Epithelial cell of prostate (primary cell): ENCODE measurements at regions not wholly inside any gene's neighbourhood (a gene's known extent, or its start where the extent isn't known, plus 50 kb on each side); places are given as distances from the start of the nearest gene placed in this dataset.
A peak's percentile ranks its signal among the peaks of the same experiment; 100 is the strongest.

Experiments used
- DNase-seq: peaks from one replicate; pipeline ENCODE4 v3.0.0-alpha.2; 2011; ENCODE audit warnings: low read depth, low spot score
- H3K27ac ChIP-seq: fragments of 450-650 bp; 2 replicates; pipeline ENCODE4 v1.5.1; 2017; ENCODE audit warnings: mild to moderate bottlenecking

DNA sequence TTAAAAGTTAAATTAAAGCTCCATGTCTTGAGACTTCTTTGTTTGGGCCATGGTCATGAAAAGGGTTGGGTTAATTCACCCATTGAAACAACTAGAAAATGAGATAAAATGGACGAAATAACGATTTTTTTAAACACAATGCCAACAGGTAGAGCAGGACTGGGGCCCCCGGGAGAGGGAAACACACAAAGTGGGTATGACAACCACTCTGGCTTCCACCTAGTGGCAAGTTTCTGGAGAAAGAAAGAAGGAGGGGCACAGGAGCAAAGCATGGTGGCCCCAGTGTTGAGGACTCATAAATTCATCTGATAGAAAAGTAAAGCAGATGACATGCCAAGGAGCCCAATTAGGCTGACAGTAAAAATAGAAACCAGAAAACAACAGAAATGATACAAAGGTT, 68.4 kb downstream of the MYEOV start:
- no peak for DNase-seq
- no peak overlapping the region for H3K27ac ChIP-seq

DNA sequence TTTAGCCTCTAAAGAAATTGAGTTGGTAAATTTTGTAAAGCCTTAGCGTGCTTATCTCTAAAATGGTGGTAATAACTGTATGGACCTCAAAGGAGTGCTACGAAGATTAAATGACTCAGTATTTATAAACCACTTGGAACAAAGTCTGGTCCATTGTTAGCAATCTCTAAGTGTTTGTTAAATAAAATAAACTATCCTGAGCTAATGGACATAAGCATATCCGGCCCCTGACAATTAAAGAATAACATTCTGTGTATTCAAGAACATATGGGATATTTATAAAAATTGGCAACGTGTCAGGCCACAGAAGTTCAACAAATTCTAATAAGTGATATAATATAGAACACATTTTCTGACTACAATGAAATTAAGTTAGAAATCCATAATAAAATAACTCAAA, 71.0 kb downstream of the MYEOV start:
- H3K27ac ChIP-seq, result no peak overlapping the region
- DNase-seq, result no peak

DNA sequence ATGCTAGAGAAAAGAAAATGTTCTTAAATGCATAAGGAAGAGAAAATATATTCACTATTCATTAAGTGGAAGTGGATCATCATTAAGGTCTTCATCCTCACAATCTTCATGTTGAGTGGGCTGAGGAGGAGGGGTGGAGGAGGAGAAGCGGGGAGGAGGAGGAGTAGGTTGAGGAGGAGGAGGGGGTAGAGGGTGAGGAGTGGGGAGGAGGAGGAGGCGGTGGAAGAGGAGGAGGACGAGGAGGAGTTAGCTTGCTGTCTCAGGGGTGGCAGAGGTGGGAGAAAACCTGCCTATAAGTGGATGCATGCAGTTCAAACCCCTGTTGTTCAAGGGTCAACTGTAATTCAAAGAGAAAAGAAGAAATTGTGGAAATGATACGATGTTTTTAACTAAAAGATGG, 71.6 kb downstream of the MYEOV start:
- DNase-seq, result no peak
- H3K27ac ChIP-seq, result no peak overlapping the region

DNA sequence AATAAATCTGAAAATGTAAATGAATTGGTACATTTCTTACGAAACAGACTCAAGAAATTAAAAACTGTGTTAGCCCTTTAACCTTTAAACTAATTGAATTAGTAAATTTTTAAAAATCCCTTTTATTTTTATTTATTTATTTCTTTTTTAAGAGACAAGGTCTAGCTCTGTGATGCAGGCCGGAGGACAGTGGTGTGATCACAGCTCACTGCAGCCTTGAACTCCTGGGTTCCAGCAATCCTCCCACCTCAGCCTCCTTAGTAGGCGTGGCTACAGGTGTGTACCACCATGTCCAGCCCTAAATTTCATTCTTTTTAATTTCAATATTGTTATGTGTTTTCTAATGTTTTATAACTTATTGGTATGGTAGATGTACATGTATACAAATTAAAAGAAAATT, 72.6 kb downstream of the MYEOV start:
- DNase-seq, result no peak
- H3K27ac ChIP-seq, result no peak overlapping the region

DNA sequence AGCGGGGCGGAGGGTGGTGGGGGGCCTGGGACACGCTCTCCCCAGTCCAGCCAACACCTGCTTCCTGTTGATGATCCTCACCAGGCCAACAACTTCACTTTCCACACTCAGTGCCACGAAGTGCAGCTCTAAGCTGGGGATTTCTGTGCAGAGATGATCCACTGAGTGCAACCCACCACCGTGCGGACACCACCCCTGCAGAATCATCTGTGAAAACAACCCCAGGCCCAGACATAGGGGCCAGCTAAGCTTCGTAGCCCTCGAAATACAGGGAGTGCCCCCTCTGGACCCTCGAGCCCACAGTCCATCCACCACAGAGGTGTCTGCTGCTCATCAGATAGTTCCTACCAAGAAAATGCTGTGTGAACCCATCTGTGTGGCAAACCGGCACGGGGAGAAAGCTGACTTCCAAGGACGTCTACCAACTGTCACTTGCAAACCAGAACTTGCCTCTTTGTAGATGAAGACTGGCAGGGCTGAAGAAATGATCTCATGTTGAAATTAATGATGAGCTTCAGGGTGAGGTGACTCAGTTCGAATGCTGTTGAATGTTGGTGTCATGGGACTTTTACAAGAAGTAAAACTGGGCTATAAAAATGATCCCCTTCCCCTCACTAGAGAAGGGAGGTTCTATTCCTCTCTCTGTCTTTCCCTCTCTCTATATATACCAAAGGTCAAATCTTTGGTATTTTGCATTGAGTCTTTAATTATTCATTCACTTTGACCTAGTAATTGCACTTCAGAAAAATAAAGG, 73.4 kb downstream of the MYEOV start:
- no peak for DNase-seq
- no peak overlapping the region for H3K27ac ChIP-seq

DNA sequence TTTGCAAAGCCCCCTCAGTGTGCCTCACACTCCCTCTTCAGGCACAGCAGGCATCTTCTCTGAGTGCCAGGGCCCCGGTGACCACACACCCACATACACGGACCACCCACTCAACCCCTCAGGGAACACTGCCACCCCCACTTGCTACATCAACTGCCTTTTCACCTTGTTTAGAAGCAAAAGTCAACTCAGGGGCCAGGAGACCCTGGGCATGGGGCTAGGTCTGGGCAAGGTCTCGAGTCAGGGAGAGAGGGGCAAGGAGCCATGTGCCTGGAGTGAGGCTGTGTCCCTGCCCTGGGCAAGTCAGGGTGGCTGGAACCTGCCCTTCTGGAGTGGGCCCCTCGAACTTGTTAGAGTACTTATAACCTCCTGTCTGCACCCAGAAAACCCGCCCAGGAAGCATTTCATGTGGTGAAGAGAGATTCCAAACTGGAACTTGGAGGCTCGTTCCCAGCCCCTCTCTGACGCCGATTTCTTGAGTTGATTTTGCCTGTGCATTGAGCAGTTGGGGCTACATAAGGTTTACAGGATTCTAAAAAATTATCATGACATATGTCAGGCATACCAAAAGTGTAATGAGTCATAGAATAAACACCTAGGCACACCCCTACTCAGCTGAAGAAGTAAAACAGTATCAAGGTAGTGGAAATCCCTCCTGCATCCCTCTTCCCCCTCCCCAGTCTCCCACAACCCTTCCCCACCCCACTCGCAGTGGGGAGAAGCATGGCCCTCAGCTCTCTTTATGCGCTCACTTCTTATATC, 74.3 kb downstream of the MYEOV start:
- H3K27ac ChIP-seq, result no peak overlapping the region
- no peak for DNase-seq

DNA sequence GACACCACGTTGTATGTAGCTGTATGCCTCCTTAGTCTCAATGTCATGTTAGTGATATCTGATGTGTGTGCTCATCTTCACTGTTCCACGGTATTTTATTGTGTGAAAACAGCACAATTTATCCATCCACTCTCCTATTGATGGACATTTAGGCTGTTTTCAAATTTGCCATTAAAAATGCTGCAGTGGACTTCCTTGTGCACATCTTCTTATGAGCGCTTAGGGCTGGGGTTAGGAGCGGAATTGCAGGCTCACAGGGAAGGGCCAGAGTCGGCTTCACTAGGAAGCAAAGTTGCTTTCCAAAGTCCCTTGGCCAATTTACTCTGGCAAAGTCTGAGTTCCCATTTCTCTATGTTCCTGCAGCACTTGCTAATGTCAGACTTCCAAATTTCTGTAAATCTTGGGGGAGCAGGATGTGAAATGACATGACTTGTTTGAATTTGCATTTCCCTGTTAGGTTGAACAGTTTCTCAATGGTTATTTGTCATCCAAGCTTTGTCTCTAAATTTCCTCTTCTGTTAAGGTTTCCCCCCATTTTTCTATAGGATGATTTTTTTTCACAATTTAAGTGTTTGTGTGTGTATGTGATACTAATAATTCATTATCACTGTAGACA, 75.4 kb downstream of the MYEOV start:
- no peak overlapping the region for H3K27ac ChIP-seq
- no peak for DNase-seq

DNA sequence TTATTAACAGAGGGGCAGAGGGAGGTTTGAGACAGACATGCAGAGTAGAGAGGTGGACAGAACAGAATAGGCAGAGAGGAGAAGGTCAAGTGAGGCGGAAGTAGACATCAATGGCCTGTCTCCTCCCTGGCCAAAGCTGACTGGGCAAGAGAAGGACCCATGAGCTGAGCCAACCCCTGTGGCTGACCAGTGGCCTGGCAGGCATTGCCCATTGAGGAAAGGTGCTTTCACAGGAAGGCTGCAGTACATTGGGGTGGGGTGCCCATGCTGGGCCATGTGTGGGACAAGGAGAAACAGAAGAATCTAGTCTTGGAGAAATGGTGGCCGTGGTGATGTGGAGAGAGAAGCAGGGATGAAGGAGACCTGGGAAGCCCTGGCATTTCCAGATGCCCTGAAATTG, 76.0 kb downstream of the MYEOV start:
- no peak overlapping the region for H3K27ac ChIP-seq
- DNase-seq, result no peak

DNA sequence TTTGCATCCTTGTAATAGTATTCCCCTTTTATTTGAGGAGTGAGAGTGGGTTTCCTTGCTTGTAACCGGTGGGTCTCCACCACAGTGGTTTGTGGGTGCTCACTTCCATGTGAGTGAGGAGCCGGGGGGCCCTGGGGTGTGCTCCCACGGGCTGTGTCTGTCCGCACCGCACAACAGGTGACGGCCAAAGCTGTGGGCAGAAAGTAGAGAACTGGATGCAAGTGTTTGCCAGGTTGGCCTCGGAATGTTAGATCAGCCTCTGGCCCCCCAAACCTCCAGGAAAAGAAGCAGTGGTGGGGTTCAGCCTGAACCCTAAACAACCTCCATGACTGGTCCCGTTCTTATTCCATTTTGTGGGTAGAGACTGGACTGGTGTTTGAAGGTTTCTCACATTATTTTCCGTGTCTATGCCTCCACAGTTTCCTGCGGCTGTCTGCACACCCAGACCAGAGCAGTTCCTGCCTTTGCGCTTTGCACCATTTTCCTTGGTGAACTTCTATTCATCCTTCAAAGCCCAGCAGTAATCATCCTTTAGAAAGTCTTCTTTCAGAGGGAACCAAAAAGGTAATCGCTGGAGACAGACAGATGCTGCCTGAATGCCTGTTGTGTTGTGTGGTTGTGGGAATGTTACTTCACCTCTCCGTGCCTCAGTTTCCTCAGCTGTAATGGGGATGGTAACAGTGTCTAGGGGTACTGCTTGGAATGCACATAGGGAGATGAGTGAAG, 77.2 kb downstream of the MYEOV start:
- no peak for DNase-seq
- H3K27ac ChIP-seq, result no peak overlapping the region

DNA sequence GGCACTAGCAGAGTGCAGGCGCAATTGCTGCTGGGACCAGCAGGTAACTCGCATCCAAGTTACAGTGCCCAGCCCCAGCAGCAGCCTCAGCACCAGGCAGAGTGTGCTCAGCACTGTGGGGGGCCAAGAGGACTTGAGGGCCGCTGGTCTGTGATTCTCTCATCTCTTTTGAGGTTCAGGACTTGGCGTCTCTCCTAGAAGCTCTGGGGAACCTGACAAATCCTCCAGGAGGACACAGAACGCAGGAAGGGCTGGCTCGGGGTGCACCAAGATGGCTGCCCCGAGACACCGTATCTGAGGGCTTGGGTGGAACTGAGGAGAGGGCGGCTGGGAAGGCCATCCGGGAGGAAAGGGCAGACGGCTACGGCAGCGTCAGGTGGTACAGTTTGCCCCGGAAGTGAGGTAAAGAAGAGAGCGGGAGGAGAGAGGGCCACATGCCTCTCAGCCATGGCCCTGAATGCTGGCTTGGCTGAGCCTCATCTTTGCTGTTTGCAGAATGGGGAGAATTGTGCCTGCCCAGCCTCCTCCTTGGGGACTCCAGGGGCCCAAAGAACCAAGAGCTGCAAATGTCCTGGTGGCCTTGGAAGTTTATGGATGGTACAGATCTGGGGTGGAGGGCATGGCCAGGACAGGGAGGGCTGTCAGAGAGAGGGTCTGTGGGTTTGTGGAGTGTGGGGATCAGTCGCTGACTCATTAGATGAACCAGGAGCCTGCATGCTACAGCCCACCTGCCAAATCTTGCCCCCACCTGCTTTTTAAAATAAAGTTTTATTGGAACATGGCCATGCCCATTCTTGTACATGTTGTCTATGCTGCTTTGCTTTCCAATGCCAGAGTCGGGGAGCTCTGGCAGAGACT, 78.0 kb downstream of the MYEOV start:
- no peak for DNase-seq
- no peak overlapping the region for H3K27ac ChIP-seq

DNA sequence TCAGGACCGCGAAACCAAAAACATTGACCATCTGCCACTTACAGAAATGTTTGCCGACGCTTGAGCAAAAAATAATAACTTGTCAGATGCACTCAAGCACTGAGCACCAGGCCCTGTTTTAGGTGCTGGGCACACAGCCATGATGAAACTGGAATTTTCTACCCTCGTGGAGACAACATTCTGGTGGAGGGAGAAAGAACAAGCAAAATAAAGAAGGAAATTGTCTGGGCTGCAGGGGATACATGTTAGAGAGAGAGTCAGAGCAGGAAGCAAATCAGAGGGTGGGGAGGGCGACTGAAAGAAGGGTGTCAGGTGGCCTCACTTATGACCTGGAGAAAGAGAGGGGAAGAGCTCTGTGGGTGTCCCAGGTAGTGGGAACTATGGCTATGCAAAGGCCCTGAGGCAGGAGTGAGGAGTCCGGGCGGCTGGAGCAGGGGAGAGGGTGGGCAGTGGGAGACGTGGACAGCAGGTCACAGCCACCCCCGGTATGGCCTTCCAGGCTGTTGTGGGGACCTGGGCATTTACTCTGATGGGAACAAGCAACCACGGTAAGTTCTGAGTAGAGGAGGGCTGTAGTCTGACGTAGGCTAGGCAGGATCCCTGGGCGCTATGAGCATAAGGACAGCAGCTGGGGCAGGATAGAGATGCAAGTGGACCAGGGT, 78.8 kb downstream of the MYEOV start:
- H3K27ac ChIP-seq, result no peak overlapping the region
- DNase-seq, result no peak

DNA sequence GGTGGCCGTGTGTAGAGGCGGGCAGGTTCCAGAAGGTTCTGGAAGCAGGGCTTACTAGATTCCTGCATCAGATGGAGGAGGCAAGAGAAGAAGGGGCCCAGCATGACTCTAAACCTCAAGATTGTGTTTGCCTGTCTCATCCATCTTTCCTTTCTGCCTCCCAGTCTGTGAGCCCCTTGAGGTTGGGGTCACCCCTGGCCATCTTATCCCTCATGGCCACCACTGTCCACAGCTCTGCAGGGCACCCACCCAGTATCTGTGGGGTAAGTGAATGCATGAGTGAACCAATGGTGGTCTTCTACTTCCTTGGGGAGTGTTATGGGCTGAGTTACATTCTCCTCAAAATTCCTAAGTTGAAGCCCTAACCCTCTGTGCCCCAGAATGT, 79.3 kb downstream of the MYEOV start:
- DNase-seq, result no peak
- no peak overlapping the region for H3K27ac ChIP-seq

DNA sequence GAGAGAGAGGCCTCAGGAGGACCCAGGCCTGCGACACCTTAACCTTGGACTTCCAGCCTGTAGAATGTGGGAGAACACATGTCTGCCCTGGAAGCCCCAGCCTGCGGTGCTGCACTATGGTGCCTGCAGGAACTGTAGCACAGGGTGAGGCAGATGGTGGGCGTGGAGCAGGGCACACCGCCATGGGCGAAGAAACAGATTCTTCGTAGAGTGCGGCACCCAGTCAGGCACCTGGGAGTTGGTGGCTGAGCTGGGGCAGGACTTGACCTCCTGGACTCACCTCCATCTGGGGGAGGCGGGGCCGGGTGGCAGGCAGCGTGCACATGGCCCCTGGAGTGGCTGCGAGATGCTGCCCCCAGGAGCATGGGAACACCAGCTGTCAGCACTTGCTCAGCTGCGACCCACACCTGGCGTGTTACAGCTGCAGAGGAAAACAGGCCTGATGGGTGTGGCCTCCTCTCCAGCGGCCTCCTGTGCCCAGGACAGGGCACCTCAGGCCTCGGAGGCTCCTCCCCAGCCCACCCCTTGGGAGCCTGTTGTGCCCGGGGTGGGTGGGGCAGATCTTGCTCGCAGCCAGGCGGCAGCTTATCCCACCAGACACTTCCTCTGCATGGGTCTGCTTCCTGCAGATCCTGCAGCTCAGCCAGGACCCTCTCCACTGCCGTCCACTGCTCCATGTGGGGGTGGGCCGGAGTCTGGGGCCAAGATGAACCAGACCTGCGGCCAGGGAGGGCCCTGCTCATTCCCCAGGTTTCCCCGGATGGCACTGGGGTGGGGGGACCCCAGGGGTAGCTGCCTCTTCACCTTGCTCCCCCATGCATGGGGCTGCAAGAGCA, 80.4 kb downstream of the MYEOV start:
- DNase-seq, result no peak
- H3K27ac ChIP-seq, result no peak overlapping the region

DNA sequence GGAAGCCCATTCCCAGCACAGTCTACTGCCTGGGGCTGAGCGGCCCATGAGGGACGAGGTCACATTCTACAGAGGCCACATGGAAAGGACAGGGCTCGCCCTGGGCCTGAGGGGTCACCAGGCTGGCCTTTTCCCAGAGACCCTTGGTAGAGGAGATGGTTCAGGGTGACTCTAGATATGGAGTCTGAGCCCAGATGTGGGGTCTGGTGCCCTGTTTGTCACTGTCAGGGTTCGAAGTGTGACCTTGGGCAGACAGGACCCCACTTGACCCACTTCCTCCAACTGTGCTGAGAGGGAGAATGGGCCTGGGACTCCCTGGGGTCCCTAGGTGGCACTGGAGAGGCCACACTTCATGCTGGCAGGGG, 81.0 kb downstream of the MYEOV start:
- no peak for DNase-seq

DNA sequence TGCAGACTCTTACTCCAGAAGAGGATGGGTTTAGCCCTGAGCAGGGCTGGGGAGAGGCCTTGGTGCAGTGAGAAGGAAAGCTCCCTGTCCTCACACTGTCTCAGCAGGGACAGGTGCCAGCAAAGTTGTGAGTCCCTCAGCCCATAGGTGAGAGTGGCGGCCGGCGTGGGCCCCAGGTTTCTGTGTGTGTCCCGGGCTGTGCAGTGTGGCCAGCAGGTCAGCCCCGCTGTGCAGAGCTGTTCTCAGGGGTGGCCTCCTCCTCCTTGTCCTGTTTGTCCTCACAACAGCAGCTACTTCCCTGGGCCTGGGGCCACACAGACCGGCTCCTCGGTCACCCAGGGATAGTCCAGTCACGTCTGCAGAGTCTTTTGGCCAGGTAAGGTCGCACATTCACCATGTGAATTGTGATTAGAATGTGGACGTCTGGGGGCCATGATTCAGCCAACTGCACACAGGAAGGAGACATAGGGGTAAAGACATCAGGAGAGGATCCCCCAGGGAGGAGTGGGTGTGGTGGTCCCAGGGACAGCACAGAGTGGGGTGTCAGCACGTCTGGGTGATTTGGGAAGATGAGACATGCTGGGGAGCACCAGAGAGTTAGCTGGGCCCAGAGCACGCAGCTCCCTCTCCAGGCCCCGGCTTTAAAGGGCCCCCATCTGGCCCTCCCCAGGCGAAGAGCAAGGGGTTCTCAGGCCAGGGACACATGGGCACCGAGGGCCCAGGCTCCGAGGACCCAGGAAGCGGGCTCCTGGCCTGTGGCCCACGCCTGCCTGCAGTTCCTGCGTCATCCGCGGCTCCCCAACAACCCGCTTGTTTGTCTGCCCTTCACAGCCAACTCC, 81.6 kb downstream of the MYEOV start:
- DNase-seq, result no peak

More for the DNA sequence above, 81.0 kb downstream of the MYEOV start:
- no peak overlapping the region for H3K27ac ChIP-seq

DNA sequence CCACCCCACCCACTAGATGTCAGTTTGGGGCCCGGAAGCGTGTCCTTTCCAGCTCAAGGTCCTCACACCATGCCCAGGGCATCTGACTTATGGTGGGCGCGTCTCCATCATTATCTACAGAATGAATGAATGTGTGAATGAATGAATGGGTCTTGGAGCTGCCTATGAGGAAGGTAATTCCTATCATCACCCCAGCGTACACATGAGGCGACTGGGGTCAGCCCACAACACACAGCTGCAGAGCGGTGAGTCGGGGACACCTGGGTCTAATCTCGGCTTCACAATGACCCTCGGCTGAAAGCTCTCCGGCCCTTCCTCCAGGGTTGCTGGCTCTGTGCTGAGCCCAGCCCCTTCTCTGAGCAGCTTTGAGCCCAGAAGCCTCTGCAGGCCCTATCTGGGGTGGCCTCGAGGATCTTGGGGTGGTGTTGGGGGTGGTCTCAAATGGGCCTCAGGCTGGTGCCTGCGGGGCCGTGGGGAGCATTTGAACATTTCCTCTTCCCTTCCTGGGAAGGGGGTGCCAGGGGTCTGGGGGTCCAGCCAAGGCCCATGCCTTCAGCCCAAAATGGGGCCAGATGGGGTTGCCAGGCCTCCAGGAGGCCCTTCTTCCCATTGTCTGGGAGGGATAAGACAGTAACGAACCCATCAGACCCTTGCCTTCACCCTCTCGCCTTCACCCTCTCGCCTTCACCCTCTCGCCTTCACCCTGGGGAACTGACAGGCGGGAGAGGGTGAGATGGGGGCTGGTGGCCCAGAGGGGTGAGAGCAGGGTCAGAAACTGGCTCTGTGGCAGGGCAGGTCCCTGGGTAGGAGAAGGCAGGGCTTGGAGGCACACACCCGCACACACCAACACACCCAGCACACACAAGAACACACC, 82.4 kb downstream of the MYEOV start:
- no peak for DNase-seq
- H3K27ac ChIP-seq, result peak overlapping the region; percentile 32

More for the DNA sequence above, 81.6 kb downstream of the MYEOV start:
- no peak overlapping the region for H3K27ac ChIP-seq
